NT2/D1 (cell line): ENCODE measurements at regions not wholly inside any gene's neighbourhood (a gene's known extent, or its start where the extent isn't known, plus 50 kb on each side); places are given as distances from the start of the nearest gene placed in this dataset.

Experiments used
- DNase-seq: peaks from one replicate; pipeline ENCODE4 v3.0.0-alpha.2; 2011; ENCODE audit warnings: low read depth, low spot score
- H3K27me3 ChIP-seq: 2 replicates; pipeline ENCODE4 v1.6.0; 2011; ENCODE audit warnings: mild to moderate bottlenecking; ENCODE audit not compliant: insufficient read length, insufficient read depth
- H3K36me3 ChIP-seq: 2 replicates; pipeline ENCODE4 v1.6.1; 2011; ENCODE audit warnings: mild to moderate bottlenecking, low read length, mixed read lengths; ENCODE audit not compliant: insufficient read depth, insufficient read length
- H3K4me1 ChIP-seq: 2 replicates; pipeline ENCODE4 v1.5.1; 2011; ENCODE audit not compliant: insufficient read depth, insufficient read length
- H3K4me3 ChIP-seq: 2 replicates; pipeline ENCODE4 v1.5.1; 2011; ENCODE audit warnings: low read depth; ENCODE audit not compliant: insufficient read length
- H3K9ac ChIP-seq: 2 replicates; pipeline ENCODE4 v1.6.0; 2011; ENCODE audit warnings: low read depth; ENCODE audit not compliant: insufficient read length
- H3K9me3 ChIP-seq: 2 replicates; pipeline ENCODE4 v1.5.1; 2011; ENCODE audit warnings: mild to moderate bottlenecking, low read length; ENCODE audit not compliant: insufficient read depth
- SUZ12 ChIP-seq: IDR thresholded peaks from 2 replicates; pipeline ENCODE4 v1.6.1; 2011; ENCODE audit not compliant: insufficient read length, insufficient read depth; ENCODE audit errors: extremely low read depth
- YY1 ChIP-seq: IDR thresholded peaks from 2 replicates; pipeline ENCODE4 v1.6.1; 2011; ENCODE audit not compliant: insufficient read length, insufficient read depth
- ZNF274 ChIP-seq: IDR thresholded peaks from 2 replicates; pipeline ENCODE4 v1.6.1; 2011; ENCODE audit warnings: mild to moderate bottlenecking, low read depth, low read length

DNA sequence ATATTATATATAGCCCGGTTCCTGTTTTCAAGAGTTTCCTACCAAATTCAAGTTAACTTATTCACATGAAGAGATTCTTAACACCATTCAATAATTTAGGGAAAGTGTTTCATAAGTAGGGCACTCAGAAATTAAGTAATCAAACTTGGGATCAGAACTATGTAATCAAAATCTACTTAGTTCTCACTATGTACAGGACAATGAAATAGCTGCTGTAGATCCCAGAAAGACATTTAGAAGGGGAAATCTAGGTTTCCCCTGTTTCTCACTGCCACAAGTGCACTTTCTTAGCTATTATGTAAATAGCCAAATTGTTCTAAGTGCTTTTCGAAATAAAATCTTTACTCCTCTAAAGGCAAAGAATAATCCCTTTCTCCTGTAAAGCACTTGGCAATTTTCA, 493.6 kb upstream of the SETBP1 start:
- no peaks in the 10 kb centered on the region for H3K9me3 ChIP-seq
- H3K27me3 ChIP-seq, result no peaks in the 10 kb centered on the region
- no peak for TF ChIP-seq SUZ12
- no peak for TF ChIP-seq ZNF274
- no peak for TF ChIP-seq YY1
- H3K4me3 ChIP-seq, result no peak overlapping the region
- H3K4me1 ChIP-seq, result no peaks in the 10 kb centered on the region
- no peaks in the 10 kb centered on the region for H3K36me3 ChIP-seq
- H3K9ac ChIP-seq, result no peak overlapping the region
- no peak for DNase-seq

DNA sequence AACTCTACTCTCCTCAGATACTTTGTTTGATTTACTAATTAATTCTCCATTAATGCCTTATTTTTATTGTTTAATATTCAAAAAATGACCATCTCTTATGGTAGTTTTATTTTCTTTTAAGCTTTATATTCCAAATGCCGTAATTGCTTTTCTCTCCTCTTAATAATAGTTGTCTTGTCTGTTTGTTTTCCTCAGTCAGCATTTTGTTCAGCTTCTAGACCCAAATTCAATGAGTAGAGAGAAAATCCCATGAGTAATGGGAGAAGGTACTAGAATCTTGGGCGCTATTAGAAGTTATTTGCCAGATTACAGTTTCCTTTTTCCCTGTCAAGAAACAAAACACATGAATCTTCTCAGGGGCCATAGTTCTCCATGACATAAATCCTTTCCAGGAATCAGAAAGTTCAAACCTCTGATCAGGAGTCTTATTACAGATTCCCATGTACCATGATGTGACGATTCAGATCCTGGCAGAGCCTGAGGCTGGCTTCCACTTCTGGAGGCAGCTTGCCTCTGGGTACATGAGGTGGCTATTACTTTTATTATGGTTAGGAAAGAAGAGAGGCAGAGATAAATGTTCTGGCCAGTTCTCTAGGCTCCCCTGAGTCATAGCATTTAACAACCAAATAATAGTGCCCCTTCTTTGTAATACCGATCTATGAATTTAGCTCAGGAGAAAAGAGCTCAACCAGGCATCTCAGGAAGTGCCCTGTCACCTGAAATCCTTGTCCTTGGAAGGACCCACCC, 485.1 kb upstream of the SETBP1 start:
- no peaks in the 10 kb centered on the region for H3K9me3 ChIP-seq
- no peak for TF ChIP-seq YY1
- no peak for TF ChIP-seq ZNF274
- no peak for TF ChIP-seq SUZ12
- DNase-seq, result no peak
- no peak overlapping the region for H3K9ac ChIP-seq
- no peaks in the 10 kb centered on the region for H3K4me1 ChIP-seq
- H3K36me3 ChIP-seq, result no peaks in the 10 kb centered on the region
- no peaks in the 10 kb centered on the region for H3K27me3 ChIP-seq
- H3K4me3 ChIP-seq, result no peak overlapping the region

DNA sequence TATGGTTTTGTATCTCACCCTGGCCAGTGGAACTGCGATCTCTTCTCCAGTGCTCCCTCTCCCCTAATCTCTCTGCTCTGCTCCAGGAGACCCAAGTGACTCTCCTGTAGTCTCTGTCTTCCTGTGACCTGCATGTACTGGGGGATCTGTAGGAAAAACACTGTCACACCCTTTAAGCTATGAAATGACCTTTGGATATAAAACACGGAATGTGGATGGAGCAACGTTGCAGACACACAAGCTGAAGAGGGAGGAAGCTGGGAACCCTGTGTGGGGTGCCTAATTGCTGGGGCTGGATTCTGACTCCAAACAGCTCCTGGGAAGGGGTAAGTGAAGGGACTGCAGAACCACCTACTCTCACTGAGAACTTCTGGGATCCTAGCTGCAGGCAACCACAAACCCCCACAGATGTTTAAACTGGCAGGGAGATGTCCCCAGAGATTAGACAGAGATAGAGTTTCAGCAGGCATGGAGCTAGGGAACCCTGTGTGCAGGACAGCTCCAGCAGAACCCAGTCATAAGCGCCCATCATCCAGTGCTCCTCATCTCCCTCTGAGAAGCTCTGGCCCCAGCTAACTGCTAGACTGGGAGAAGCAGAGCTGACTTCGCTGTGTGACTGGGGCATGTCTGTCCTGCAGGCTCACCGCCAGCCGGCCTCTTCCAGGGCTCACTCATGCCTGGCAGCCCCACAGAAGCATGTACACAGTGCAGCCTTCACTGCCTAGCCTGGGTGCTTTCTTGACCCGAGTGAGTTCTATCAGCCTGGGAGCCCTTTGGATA, 482.7 kb upstream of the SETBP1 start:
- no peak overlapping the region for H3K9ac ChIP-seq
- no peak for DNase-seq
- no peaks in the 10 kb centered on the region for H3K27me3 ChIP-seq
- no peaks in the 10 kb centered on the region for H3K36me3 ChIP-seq
- no peaks in the 10 kb centered on the region for H3K4me1 ChIP-seq
- no peak overlapping the region for H3K4me3 ChIP-seq
- TF ChIP-seq YY1, result no peak
- TF ChIP-seq ZNF274, result no peak
- no peak for TF ChIP-seq SUZ12
- H3K9me3 ChIP-seq, result no peaks in the 10 kb centered on the region

DNA sequence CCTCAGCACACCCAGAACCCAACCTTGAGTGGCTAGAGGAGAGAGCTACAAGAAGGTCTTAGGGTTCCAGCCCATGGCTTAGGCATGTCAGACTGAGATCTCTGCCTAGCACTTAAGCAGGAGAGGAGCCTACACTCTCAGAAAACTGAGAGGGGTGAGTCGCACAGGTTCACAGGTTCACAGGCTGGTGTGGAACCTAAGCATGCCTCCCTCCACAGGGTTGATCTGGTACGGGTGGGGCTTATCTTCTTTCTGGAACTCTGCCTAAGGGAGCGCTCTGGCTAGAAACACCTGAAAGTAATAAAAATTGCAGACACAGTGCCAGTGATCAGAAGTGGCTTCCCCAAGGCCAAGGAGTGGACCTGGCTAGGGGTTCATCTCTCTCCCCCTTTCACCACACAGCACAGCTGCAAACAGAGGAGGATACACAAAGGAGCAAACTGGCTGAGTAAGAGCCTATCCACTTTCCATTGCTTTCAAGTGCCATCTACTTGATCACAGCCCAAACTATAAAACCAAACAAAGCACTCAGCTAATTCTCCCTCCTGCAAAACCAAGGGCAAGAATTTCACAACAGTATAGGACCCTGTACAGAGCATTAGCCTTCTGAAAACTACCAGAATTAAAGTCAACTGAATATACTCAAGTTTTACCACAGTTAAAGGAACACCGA, 481.9 kb upstream of the SETBP1 start:
- H3K27me3 ChIP-seq, result no peaks in the 10 kb centered on the region
- TF ChIP-seq ZNF274 (no peak), SUZ12 (no peak), YY1 (no peak)
- no peak for DNase-seq
- H3K36me3 ChIP-seq, result no peaks in the 10 kb centered on the region
- no peaks in the 10 kb centered on the region for H3K4me1 ChIP-seq
- no peaks in the 10 kb centered on the region for H3K9me3 ChIP-seq
- H3K9ac ChIP-seq, result no peak overlapping the region
- H3K4me3 ChIP-seq, result no peak overlapping the region

DNA sequence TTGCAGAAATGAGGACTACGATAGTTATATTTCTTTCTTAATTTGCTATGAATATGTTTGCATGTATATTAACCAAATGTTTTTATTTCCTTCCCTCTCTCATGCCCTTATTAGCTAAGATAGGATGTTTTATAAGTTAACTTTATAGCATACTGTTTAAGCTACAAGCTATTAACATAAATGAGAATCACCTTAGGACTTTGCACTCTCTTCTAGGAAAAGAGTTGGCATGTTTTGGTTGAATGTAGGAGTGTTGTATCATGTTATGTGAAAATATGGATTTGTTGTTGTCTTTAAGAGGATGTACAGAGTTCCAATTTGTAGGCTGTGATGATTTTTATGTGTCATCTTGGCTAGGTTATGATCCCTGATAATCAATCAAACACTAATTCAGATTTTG, 467.4 kb upstream of the SETBP1 start:
- Histone ChIP-seq H3K4me1 (no peaks in the 10 kb centered on the region), H3K9me3 (no peaks in the 10 kb centered on the region), H3K27me3 (no peaks in the 10 kb centered on the region), H3K9ac (no peak overlapping the region), H3K4me3 (no peak overlapping the region), H3K36me3 (no peaks in the 10 kb centered on the region)
- DNase-seq, result no peak
- no peak for TF ChIP-seq ZNF274
- no peak for TF ChIP-seq YY1
- no peak for TF ChIP-seq SUZ12

DNA sequence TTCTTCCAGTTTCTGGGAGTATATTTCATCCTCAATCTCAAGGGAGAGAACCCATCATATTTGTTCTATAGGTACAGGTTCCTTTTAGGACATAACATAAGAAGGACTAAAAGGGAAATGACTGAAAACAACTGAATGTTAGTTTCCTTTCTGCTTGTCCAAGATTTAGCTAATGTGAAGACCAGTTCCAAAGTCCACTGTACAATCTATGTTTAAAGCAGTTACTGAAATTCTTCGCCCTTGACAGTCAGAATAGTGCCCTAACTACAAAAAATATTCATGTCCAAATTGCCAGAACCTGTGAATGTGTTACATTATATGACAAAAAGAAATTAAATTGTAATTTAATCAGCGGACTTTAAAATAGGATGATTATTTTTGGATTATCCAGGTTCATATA, 466.3 kb upstream of the SETBP1 start:
- H3K9me3 ChIP-seq, result no peaks in the 10 kb centered on the region
- no peaks in the 10 kb centered on the region for H3K4me1 ChIP-seq
- TF ChIP-seq SUZ12, result no peak
- no peak for TF ChIP-seq YY1
- H3K27me3 ChIP-seq, result no peaks in the 10 kb centered on the region
- no peak overlapping the region for H3K4me3 ChIP-seq
- H3K36me3 ChIP-seq, result no peaks in the 10 kb centered on the region
- no peak for DNase-seq
- H3K9ac ChIP-seq, result no peak overlapping the region

DNA sequence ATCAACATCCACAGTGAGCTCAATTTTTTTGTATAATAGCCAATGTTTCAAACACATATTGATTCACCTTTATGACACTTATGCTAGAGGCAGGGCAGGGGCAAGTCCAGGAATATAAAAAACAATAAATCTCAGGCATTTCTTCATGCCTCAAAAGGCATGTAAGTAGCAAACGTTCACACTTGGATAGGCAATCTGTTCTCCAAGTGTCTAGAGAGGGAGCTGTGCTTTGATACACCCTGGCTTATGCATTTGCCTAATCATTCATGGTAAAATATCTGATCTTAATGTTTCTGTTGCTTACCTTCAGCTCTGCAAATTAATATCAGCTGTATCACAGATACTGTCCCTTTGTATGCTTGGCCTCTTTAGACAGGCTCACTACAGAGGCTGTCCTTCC, 464.5 kb upstream of the SETBP1 start:
- Histone ChIP-seq H3K9me3 (no peaks in the 10 kb centered on the region), H3K27me3 (no peaks in the 10 kb centered on the region), H3K9ac (no peak overlapping the region), H3K4me1 (no peaks in the 10 kb centered on the region), H3K36me3 (no peaks in the 10 kb centered on the region), H3K4me3 (no peak overlapping the region)
- TF ChIP-seq YY1 (no peak), SUZ12 (no peak), ZNF274 (no peak)
- DNase-seq, result no peak
